Endothelial cell of umbilical vein (primary cell): ENCODE measurements at regions not wholly inside any gene's neighbourhood (a gene's known extent, or its start where the extent isn't known, plus 50 kb on each side); places are given as distances from the start of the nearest gene placed in this dataset.

Experiments
- BruUV-seq: library from RNA; stranded (reverse); fragments of 400-500 nt; replicated peaks from 2 replicates; lab custom pipeline; 2021; lab: Mats Ljungman, UMichigan
- CTCF ChIA-PET: fragments of 300-600, 350-600 bp; sonication (Branson Sonifier 250); formaldehyde crosslinking; loops from one replicate; lab custom pipeline; 2021; ENCODE audit warnings: antibody characterized with exemption, inconsistent platforms; lab: Charles Lee
- POLR2A ChIA-PET: fragments of 300-600, 350-600 bp; sonication (Branson Sonifier 250); formaldehyde crosslinking; loops from one replicate; lab custom pipeline; 2021; ENCODE audit warnings: antibody characterized with exemption, inconsistent platforms; lab: Charles Lee
- DNase-seq: peaks from one replicate; pipeline ENCODE4 v3.0.0-alpha.2; 2011; ENCODE audit warnings: low read depth, low spot score
- FAIRE-seq: peaks from 2 replicates; lab custom pipeline; 2011; peaks lifted over from hg19 to GRCh38; lab: Jason Lieb, UNC
- H2AFZ ChIP-seq: 2 replicates; pipeline ENCODE4 v1.6.0; 2012; ENCODE audit warnings: low read depth, low read length, control low read depth, inconsistent platforms
- H3K27ac ChIP-seq: 2 replicates; pipeline ENCODE4 v1.5.1; 2011; ENCODE audit warnings: low read depth, mild to moderate bottlenecking, control low read depth, low read length, moderate library complexity; ENCODE audit not compliant: insufficient read depth
- H3K27me3 ChIP-seq, 2 experiments: 2 replicates each; pipeline versions ENCODE4 v1.6.0 to v1.6.1; 2011; ENCODE audit warnings: low read length in 2 of 2, mixed read lengths in 1 of 2; ENCODE audit not compliant: control insufficient read depth in 2 of 2, insufficient read depth in 2 of 2
- H3K36me3 ChIP-seq, 2 experiments: 2 replicates in 1 of 2; 3 replicates in 1 of 2; pipeline ENCODE4 v1.5.1; 2011; ENCODE audit warnings: low read length in 2 of 2, mild to moderate bottlenecking in 1 of 2, moderate library complexity in 1 of 2; ENCODE audit not compliant: control insufficient read depth in 2 of 2, insufficient read depth in 2 of 2; ENCODE audit errors: extremely low read depth in 1 of 2
- H3K4me1 ChIP-seq: 3 replicates; pipeline ENCODE4 v1.5.1; 2011; ENCODE audit warnings: mild to moderate bottlenecking, low read length; ENCODE audit not compliant: control insufficient read depth, insufficient read depth; ENCODE audit errors: extremely low read depth
- H3K4me2 ChIP-seq: 2 replicates; pipeline ENCODE4 v1.6.1; 2011; ENCODE audit warnings: low read length, control low read depth, mixed read lengths; ENCODE audit not compliant: insufficient read depth
- H3K4me3 ChIP-seq, 3 experiments: fragments of 200-600 bp in 1 of 3; sonication (generic), shearing (Covaris generic) in 1 of 3; replicated peaks in 1 of 3; 2 replicates each; pipeline ENCODE4 v1.5.1; 2011 to 2016; ENCODE audit warnings: control low read depth in 3 of 3, low read length in 3 of 3, mild to moderate bottlenecking in 2 of 3, inconsistent platforms in 1 of 3, low read depth in 1 of 3, moderate library complexity in 1 of 3; ENCODE audit not compliant: insufficient read depth in 1 of 3
- H3K79me2 ChIP-seq: 2 replicates; pipeline ENCODE4 v1.6.0; 2012; ENCODE audit warnings: low read length, inconsistent platforms; ENCODE audit not compliant: control insufficient read depth, insufficient read depth
- H3K9ac ChIP-seq: replicated peaks from 2 replicates; pipeline ENCODE3; 2011; ENCODE audit warnings: low read length, control low read depth; ENCODE audit not compliant: insufficient read depth; ENCODE audit errors: extremely low read depth
- H3K9me1 ChIP-seq: replicated peaks from 3 replicates; pipeline ENCODE4 v1.6.0; 2011; ENCODE audit warnings: mild to moderate bottlenecking, low read length; ENCODE audit not compliant: control insufficient read depth, insufficient read depth; ENCODE audit errors: extremely low read depth
- H3K9me3 ChIP-seq: replicated peaks from 2 replicates; pipeline ENCODE4 v1.5.1; 2012; ENCODE audit warnings: low read length, inconsistent platforms; ENCODE audit not compliant: control insufficient read depth, insufficient read depth
- H4K20me1 ChIP-seq: replicated peaks from 2 replicates; pipeline ENCODE3; 2011; ENCODE audit warnings: mild to moderate bottlenecking, low read length; ENCODE audit not compliant: control insufficient read depth, insufficient read depth; ENCODE audit errors: extremely low read depth
- GATA2 ChIP-seq: IDR thresholded peaks from 2 replicates; pipeline ENCODE4 v1.7.0; 2011; ENCODE audit warnings: low read depth, mild to moderate bottlenecking, moderate library complexity, mixed read lengths, low read length; ENCODE audit not compliant: insufficient read length, insufficient read depth
- JUN ChIP-seq: IDR thresholded peaks from 2 replicates; pipeline ENCODE4 v1.6.1; 2011; ENCODE audit warnings: borderline replicate concordance, low read depth; ENCODE audit not compliant: insufficient read length, insufficient read depth
- MYC ChIP-seq: IDR thresholded peaks from one replicate; pipeline ENCODE4 v1.6.1; 2011; ENCODE audit warnings: mild to moderate bottlenecking, low read depth, low read length
- dilution Hi-C: fragments of 300-500 bp; cut with MboI; formaldehyde crosslinking; loops from one replicate; pipeline ENCODE4 v1.15.0; 2019; ENCODE audit warnings: low sequenced_read_pairs; ENCODE audit not compliant: extremely low pct_ligation_motif_present
- intact Hi-C: fragments of 100-400 bp; cut with micrococcal nuclease; formaldehyde crosslinking; loops from one replicate; pipeline ENCODE4 v1.10.0; 2022

- peak; percentile 91 for FAIRE-seq
- no TSS peak for BruUV-seq
These were observed 50.7 kb upstream of the KCNE2 start for GRCh38 chr21:34313116-34313515.

More at GRCh38 chr21:34313116-34313515, 50.7 kb upstream of the KCNE2 start:
- ChIA-PET CTCF (interaction anchor here (0.9 to 1.1 kb wide), 3 partner anchors 35 to 389 kb away, joined by 3 to 5 read pairs (median 3); no protein-coding TSS in a partner anchor), POLR2A (no interaction called here)
- DNase-seq = peak; percentile 10
- no peak overlapping the region for H2AFZ ChIP-seq
- H3K9me3 ChIP-seq = no peaks in the 10 kb centered on the region
- intact Hi-C loops = no loop called here
- H3K27me3 ChIP-seq = peaks cover 3 to 5% of the 10 kb centered on the region in 2 experiments
- H3K36me3 ChIP-seq = no peaks in the 10 kb centered on the region
- H3K9me1 ChIP-seq = no peaks in the 10 kb centered on the region
- peak overlapping the region; percentile 11 for H3K4me2 ChIP-seq
- H3K4me1 ChIP-seq = peaks cover 14% of the 10 kb centered on the region
- dilution Hi-C loops = no loop called here
- no peaks in the 10 kb centered on the region for H4K20me1 ChIP-seq
- no peak overlapping the region for H3K27ac ChIP-seq
- no peak overlapping the region for H3K9ac ChIP-seq
- no peak for TF ChIP-seq MYC
- TF ChIP-seq JUN = peak; percentile 47
- no peak for TF ChIP-seq GATA2
- no peak overlapping the region for H3K4me3 ChIP-seq
- no peaks in the 10 kb centered on the region for H3K79me2 ChIP-seq
